Fibroblast of skin of right quadriceps (primary cell): ENCODE measurements at regions not wholly inside any gene's neighbourhood (a gene's known extent, or its start where the extent isn't known, plus 50 kb on each side); places are given as distances from the start of the nearest gene placed in this dataset.

Experiments used
- DNase-seq: peaks from one replicate; pipeline ENCODE4 v3.0.0-alpha.2; 2013

DNA sequence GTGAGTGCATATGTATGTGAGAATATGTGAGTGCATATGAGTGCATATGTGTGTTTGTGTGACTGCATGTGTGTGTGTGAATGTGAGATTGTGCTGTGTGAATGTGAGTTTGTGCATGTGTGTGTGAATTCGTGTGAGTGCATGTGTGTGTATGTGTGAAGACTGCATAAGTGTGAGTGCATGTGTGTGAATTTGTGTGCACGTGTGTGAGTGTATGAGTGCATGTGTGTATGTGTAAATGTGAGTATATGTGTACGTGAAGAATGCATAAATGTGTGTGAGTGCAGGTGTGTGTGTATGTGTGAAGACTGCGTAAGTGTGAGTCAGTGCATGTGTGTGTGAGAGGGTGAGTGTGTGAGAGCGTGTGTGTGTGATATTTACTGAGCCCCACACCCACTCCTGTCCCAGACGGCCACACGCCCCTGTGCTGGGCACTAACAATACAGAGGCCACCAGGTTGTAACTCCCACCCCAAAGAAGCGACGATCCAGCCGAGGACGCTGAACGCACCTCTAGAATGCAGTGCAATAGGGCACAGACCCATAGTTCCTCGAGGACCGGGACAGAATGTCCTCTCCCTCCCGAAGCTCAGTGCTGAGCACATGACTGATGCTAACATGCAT is 97.8 kb downstream of the C16orf95 start:
- DNase-seq: no peak

- no peak for DNase-seq
Measured at GRCh38 chr16:87221633-87222032, 95.6 kb downstream of the C16orf95 start.

GRCh38 chr16:87222335-87222734 is 94.9 kb downstream of the C16orf95 start:
- no peak for DNase-seq

DNA sequence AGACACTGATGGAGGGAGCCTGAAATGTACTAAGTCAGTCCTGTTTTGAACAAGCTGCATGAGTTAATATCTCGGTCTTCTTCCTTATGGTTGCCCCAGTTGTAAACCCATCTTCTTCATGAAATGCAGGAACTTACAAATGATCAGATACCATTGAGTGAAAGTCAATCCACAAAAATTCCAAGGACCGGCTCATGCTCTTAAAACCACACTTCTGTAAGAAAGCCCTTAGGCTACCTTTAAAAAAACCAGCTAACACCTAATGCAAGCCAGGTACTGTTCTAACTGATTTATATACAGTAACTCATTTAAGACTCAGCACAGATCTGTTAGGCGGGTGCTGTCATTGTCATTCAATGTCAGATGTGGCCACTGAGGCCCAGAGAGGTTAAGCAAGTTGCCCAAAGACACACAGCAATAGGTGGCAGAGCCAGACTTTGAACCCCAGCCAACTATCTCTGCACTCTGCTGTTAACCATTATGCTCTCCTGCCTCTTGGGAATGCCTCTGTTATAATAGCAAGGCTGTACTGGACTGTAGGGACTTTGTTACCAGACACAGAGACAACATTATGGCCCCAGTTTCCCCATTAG is 93.4 kb downstream of the C16orf95 start:
- no peak for DNase-seq

DNA sequence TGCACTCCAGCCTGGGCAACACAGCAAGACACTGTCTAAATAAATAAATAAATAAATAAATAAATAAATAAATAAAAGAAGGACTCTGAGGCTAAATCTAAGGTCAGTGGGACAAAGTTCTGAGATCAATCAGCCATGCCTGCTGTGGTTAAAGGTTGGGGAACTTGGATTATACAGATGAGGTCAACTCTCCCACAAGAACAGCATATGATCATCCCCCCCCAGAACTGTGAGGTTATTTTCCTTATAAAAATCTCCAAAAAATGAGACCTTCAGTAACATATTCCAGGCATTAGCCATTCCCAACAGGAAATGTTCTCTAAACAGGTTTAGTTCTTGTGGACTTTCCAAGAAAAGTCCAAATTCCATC is 90.3 kb downstream of the C16orf95 start:
- DNase-seq: no peak

- peak; percentile 88 for DNase-seq
Measured at GRCh38 chr16:87227296-87227951, 89.8 kb downstream of the C16orf95 start.

- no peak for DNase-seq
Measured at GRCh38 chr16:87228363-87228762, 88.8 kb downstream of the C16orf95 start.

GRCh38 chr16:87229230-87230188 is 87.7 kb downstream of the C16orf95 start:
- DNase-seq: no peak

DNA sequence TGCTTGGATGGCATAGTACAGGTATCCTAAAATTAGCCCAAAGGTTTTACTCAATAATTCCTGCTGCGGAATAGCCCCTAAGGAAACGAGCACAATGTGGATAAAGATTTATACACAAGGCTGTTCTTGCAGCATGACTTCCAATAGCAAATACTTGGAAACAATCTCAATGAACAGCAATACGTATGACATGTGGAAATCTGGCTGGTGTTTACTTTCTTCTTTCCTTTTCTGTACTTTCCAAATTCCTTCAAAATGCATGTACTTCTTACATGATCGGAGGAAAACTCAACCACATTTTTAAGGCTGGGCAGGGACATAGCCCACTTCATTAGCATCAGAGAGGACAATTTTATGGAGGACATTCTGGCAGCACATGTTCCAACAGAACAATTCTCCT is 86.6 kb downstream of the C16orf95 start:
- no peak for DNase-seq

GRCh38 chr16:87231295-87231694 is 85.9 kb downstream of the C16orf95 start:
- DNase-seq: no peak

GRCh38 chr16:87231911-87232310 is 85.3 kb downstream of the C16orf95 start:
- no peak for DNase-seq

- DNase-seq: peak; percentile 37
Measured at GRCh38 chr16:87233928-87234327, 83.3 kb downstream of the C16orf95 start.

DNA sequence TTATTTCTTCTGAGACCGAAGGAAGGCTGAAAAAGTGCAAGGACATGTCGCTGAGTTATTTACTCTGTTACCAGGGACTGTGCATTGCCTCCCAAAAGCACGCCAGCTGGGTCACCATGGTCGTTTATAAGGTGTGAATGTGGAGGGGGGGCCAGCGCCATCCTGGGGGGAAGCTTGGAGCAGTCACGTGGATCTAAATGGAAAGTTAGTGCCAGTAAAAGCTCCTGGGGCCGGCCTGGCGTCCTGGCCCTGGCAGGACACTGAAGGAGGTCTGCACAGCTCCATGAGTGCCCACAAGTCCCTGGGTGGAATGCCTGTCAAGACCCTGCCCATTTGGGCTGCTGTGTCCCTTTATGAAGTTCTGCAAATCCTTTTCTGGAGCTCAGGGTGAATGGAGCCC is 82.6 kb downstream of the C16orf95 start:
- DNase-seq: no peak

- DNase-seq: no peak
Measured at GRCh38 chr16:87235810-87236515, 81.2 kb downstream of the C16orf95 start.

DNA sequence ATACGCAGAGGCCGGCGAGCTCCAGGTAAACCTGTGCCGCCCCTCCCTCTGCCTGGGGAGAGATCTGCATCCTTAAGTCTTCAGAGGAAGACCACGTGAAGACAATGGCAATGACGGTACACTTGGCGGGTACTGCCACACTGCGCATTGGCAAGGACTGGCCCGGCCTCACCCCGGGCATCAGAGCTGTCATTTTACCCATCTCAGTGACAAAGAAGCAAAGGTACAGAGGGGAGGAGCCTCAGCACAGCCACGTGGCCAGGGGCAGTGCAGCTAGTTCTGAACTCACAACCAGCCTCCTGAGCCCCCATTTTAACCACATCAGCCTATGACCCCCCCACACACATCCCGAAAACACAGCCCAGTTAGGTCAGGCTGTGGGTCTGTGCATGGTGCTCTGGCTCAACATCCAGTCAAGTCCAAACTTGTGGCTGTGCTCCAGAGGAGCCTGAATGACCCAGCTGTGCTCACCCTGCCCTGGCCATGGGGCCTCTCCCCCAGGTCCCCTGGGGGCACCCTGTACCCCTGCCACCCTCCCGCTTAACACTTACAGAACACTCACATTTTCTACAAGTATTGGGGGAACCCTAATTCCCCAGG is 80.6 kb downstream of the C16orf95 start:
- DNase-seq: no peak

- DNase-seq: no peak
Measured at GRCh38 chr16:87238361-87238715, 78.9 kb downstream of the C16orf95 start.

GRCh38 chr16:87239545-87239944 is 77.6 kb downstream of the C16orf95 start:
- DNase-seq: no peak

- peak; percentile 61 for DNase-seq
Measured at GRCh38 chr16:87240211-87241136, 76.7 kb downstream of the C16orf95 start.

GRCh38 chr16:87241137-87241771 is 75.9 kb downstream of the C16orf95 start:
- DNase-seq: no peak

- no peak for DNase-seq
Measured at GRCh38 chr16:87243478-87243877, 73.7 kb downstream of the C16orf95 start.
